K562 (cell line): ENCODE measurements at regions not wholly inside any gene's neighbourhood (a gene's known extent, or its start where the extent isn't known, plus 50 kb on each side); places are given as distances from the start of the nearest gene placed in this dataset.

Source experiments
- ATAC-seq: fragments of 200-7000 bp; cut with Tn5 transposase; 3 replicates; pipeline ENCODE4 v1.9.1; 2020; ENCODE audit warnings: moderate library complexity
- BruUV-seq: library from RNA; stranded (reverse); fragments of 400-500 nt; replicated peaks from 2 replicates; lab custom pipeline; 2021; lab: Mats Ljungman, UMichigan
- CTCF ChIA-PET: fragments of 300-600 bp; formaldehyde crosslinking; extraction: SDS; loops from one replicate; lab custom pipeline; 2021; ENCODE audit warnings: low intra/inter-chr PET ratio; lab: Yijun Ruan, JAX
- POLR2A ChIA-PET: fragments of 300-600, 350-650 bp; sonication (Branson Sonifier 250); formaldehyde crosslinking; extraction: SDS; loops from one replicate; lab custom pipeline; 2021; ENCODE audit warnings: antibody characterized with exemption, inconsistent platforms; lab: Yijun Ruan, JAX
- DNase-seq, 4 experiments: peaks; one replicate each; pipeline versions ENCODE4 v3.0.0 to v3.0.0-alpha.2; 2011 to 2018; ENCODE audit warnings: low spot score in 3 of 4, mixed read lengths in 3 of 4; ENCODE audit errors: extremely low read depth in 1 of 4
- FAIRE-seq: peaks from 2 replicates; lab custom pipeline; 2011; peaks lifted over from hg19 to GRCh38; lab: Jason Lieb, UNC
- H2AFZ ChIP-seq: 2 replicates; pipeline ENCODE4 v1.6.0; 2011; ENCODE audit warnings: low read depth, low read length, control low read depth, inconsistent platforms
- H3K27ac ChIP-seq: fragments of 200-600 bp; 3 replicates; pipeline ENCODE4 v1.8.0; 2011; ENCODE audit warnings: low read depth, mild to moderate bottlenecking, control low read depth, inconsistent platforms, low read length, moderate library complexity, mixed read lengths; ENCODE audit errors: extremely low read depth
- H3K27me3 ChIP-seq, 2 experiments: fragments of 300-600 bp in 1 of 2; 2 replicates in 1 of 2; 3 replicates in 1 of 2; pipeline versions ENCODE4 v1.6.0 to v1.8.0; 2011; ENCODE audit warnings: inconsistent platforms in 2 of 2, low read length in 2 of 2, mild to moderate bottlenecking in 1 of 2, mixed read lengths in 1 of 2, moderate library complexity in 1 of 2; ENCODE audit not compliant: control insufficient read depth in 2 of 2, insufficient read depth in 2 of 2
- H3K36me3 ChIP-seq: fragments of 300-600 bp; 3 replicates; pipeline ENCODE4 v1.8.0; 2011; ENCODE audit warnings: mild to moderate bottlenecking, low read length, inconsistent platforms; ENCODE audit not compliant: control insufficient read depth, insufficient read depth
- H3K4me1 ChIP-seq, 2 experiments: fragments of 200-600 bp in 1 of 2; replicated peaks in 1 of 2; 2 replicates in 1 of 2; 3 replicates in 1 of 2; pipeline versions ENCODE4 v1.5.1 to v1.8.0; 2011; ENCODE audit warnings: inconsistent platforms in 2 of 2, low read length in 2 of 2, mild to moderate bottlenecking in 1 of 2, mixed read lengths in 1 of 2, moderate library complexity in 1 of 2; ENCODE audit not compliant: control insufficient read depth in 2 of 2, insufficient read depth in 2 of 2
- H3K4me2 ChIP-seq: 2 replicates; pipeline ENCODE4 v1.6.1; 2011; ENCODE audit warnings: low read length, control low read depth, inconsistent platforms, mixed read lengths; ENCODE audit not compliant: insufficient read depth
- H3K4me3 ChIP-seq: fragments of 200-600 bp; sonication (generic), shearing (Covaris generic); 2 replicates; pipeline ENCODE4 v1.5.1; 2016; ENCODE audit warnings: control low read depth, inconsistent platforms
- H3K79me2 ChIP-seq: fragments of 200-600 bp; 3 replicates; pipeline ENCODE4 v1.8.0; 2011; ENCODE audit warnings: low read length, inconsistent platforms; ENCODE audit not compliant: control insufficient read depth, insufficient read depth
- H3K9ac ChIP-seq, 2 experiments: 2 replicates each; pipeline versions ENCODE4 v1.6.0 to v1.6.1; 2011; ENCODE audit warnings: low read depth in 2 of 2, low read length in 2 of 2, control low read depth in 1 of 2, inconsistent platforms in 1 of 2, mild to moderate bottlenecking in 1 of 2, mixed read lengths in 1 of 2; ENCODE audit not compliant: insufficient read depth in 1 of 2
- H3K9me1 ChIP-seq: one replicate; pipeline ENCODE4 v1.6.0; 2011; ENCODE audit warnings: inconsistent platforms, mild to moderate bottlenecking, low read length, moderate library complexity; ENCODE audit not compliant: control insufficient read depth, insufficient read depth
- H3K9me3 ChIP-seq: replicated peaks from 2 replicates; pipeline ENCODE4 v1.5.1; 2011; ENCODE audit warnings: low read depth, low read length, inconsistent platforms; ENCODE audit not compliant: control insufficient read depth, insufficient read depth
- H4K20me1 ChIP-seq: replicated peaks from 2 replicates; pipeline ENCODE4 v1.6.1; 2011; ENCODE audit warnings: low read length, inconsistent platforms, mixed read lengths; ENCODE audit not compliant: control insufficient read depth, insufficient read depth
- BRD9 ChIP-seq: fragments of 450-650 bp; IDR thresholded peaks from 2 replicates; pipeline ENCODE4 v1.6.1; 2018; ENCODE audit warnings: low read depth; ENCODE audit not compliant: partially characterized antibody
- GATAD2B ChIP-seq: fragments of 450-650 bp; IDR thresholded peaks from 2 replicates; pipeline ENCODE4 v1.6.1; 2017; ENCODE audit warnings: mild to moderate bottlenecking, borderline replicate concordance
- KLF1 ChIP-seq: fragments of 450-650 bp; IDR thresholded peaks from 2 replicates; pipeline ENCODE4 v1.6.1; 2016; ENCODE audit warnings: missing genetic modification characterization, missing compliant biosample characterization
- NR2C1 ChIP-seq, 2 experiments: fragments of 450-650 bp; IDR thresholded peaks; 2 replicates each; pipeline ENCODE4 v1.6.1; 2017; ENCODE audit warnings: mild to moderate bottlenecking in 2 of 2, antibody characterized with exemption in 1 of 2, inconsistent platforms in 1 of 2, missing compliant biosample characterization in 1 of 2, missing genetic modification characterization in 1 of 2
- TAF15 ChIP-seq: fragments of 200-400 bp; formaldehyde crosslinking; IDR thresholded peaks from 2 replicates; pipeline ENCODE4 v1.6.1; 2017; ENCODE audit warnings: mild to moderate bottlenecking, low read depth, low read length, moderate library complexity
- TAF7 ChIP-seq: fragments of 450-650 bp; IDR thresholded peaks from 2 replicates; pipeline ENCODE4 v1.6.1; 2016; ENCODE audit warnings: missing genetic modification characterization, missing compliant biosample characterization
- in situ Hi-C: fragments of 300-500 bp; cut with MboI; formaldehyde crosslinking; loops from 4 replicates; pipeline ENCODE4 v1.15.0; 2018; ENCODE audit warnings: inconsistent platforms, mixed read lengths
- intact Hi-C: fragments of 100-400 bp; cut with micrococcal nuclease; formaldehyde crosslinking; loops from 2 replicates; pipeline ENCODE4 v1.14.2; 2022
- TF ChIP-seq, protein P1 (sequence below): IDR thresholded peaks from 2 replicates; pipeline ENCODE4 v1.6.1; 2011; ENCODE audit not compliant: insufficient read length; ENCODE audit errors: extremely low read depth
- TF ChIP-seq, protein P2 (sequence below), 2 experiments: fragments of 450-650 bp; IDR thresholded peaks; 2 replicates each; pipeline ENCODE4 v1.6.1; 2016; ENCODE audit warnings: mild to moderate bottlenecking in 2 of 2, borderline replicate concordance in 1 of 2, low read depth in 1 of 2, moderate library complexity in 1 of 2

DNA sequence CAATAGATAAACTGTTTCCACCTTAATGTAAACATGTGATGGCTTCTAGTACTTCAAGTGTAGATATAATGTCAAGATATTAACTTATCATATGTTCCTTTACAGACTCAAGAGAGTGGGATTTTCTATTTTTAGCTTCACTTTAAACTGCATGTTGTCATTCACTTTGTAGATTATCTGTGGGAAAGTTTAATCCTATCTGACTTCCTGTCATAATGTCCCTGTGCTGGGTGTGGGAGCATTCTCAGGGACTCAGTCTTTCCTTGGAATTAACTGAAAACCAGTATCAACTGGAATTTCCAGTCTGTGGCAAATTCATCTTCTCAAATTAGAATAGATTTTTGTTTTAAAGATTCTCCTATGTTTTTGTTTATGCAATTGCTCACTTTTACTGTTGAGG lies 226.1 kb upstream of the FERMT1 start:
- Histone ChIP-seq H3K4me2 (no peak overlapping the region), H3K9me1 (no peaks in the 10 kb centered on the region), H3K36me3 (no peaks in the 10 kb centered on the region), H3K27me3 (no peaks in the 10 kb centered on the region), H3K79me2 (no peaks in the 10 kb centered on the region), H3K27ac (no peak overlapping the region), H2AFZ (no peak overlapping the region), H4K20me1 (no peaks in the 10 kb centered on the region), H3K4me1 (no peaks in the 10 kb centered on the region), H3K9ac (no peak overlapping the region), H3K4me3 (no peak overlapping the region), H3K9me3 (no peaks in the 10 kb centered on the region)
- ATAC-seq, result no peak
- no peak for FAIRE-seq
- POLR2A ChIA-PET, result no interaction called here
- DNase-seq, result no peak
- TF ChIP-seq BRD9, result no peak
- TF ChIP-seq TAF15, result no peak
- TF ChIP-seq, protein P1, sequence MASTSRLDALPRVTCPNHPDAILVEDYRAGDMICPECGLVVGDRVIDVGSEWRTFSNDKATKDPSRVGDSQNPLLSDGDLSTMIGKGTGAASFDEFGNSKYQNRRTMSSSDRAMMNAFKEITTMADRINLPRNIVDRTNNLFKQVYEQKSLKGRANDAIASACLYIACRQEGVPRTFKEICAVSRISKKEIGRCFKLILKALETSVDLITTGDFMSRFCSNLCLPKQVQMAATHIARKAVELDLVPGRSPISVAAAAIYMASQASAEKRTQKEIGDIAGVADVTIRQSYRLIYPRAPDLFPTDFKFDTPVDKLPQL, result no peak
- no peak for TF ChIP-seq GATAD2B
- TF ChIP-seq TAF7 (tag), result no peak
- CTCF ChIA-PET, result no interaction called here
- intact Hi-C loops (no loop called here), in situ Hi-C loops (no loop called here)
- BruUV-seq, result no TSS peak

DNA sequence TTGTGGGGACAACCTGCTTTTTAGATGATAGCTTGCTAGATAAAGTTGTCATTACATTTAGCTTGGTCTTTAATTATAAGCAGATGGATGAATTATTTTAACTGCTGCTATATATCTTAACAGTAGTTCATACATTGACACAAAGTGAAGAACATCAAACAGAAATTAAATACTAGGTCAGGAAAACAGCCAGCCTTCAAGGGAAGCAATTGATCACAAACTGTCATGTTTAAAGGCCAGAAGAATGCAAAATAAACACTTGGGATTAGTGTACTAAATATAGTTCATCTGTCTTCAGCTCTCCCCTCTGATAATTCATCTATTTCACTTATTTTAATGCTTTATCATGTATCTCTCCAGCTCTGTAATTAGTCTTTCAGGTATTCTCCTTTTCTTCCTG lies 225.1 kb upstream of the FERMT1 start:
- FAIRE-seq, result no peak
- Histone ChIP-seq H3K9ac (no peak overlapping the region), H2AFZ (no peak overlapping the region), H3K4me1 (no peaks in the 10 kb centered on the region), H3K79me2 (no peaks in the 10 kb centered on the region), H3K9me3 (no peaks in the 10 kb centered on the region), H4K20me1 (no peaks in the 10 kb centered on the region), H3K27ac (no peak overlapping the region), H3K4me2 (no peak overlapping the region), H3K27me3 (no peaks in the 10 kb centered on the region), H3K9me1 (no peaks in the 10 kb centered on the region), H3K4me3 (no peak overlapping the region), H3K36me3 (no peaks in the 10 kb centered on the region)
- ChIA-PET POLR2A (no interaction called here), CTCF (no interaction called here)
- no peak for DNase-seq
- no TSS peak for BruUV-seq
- in situ Hi-C loops, result no loop called here
- no peak for ATAC-seq
- intact Hi-C loops, result no loop called here
- TF ChIP-seq, protein P2, sequence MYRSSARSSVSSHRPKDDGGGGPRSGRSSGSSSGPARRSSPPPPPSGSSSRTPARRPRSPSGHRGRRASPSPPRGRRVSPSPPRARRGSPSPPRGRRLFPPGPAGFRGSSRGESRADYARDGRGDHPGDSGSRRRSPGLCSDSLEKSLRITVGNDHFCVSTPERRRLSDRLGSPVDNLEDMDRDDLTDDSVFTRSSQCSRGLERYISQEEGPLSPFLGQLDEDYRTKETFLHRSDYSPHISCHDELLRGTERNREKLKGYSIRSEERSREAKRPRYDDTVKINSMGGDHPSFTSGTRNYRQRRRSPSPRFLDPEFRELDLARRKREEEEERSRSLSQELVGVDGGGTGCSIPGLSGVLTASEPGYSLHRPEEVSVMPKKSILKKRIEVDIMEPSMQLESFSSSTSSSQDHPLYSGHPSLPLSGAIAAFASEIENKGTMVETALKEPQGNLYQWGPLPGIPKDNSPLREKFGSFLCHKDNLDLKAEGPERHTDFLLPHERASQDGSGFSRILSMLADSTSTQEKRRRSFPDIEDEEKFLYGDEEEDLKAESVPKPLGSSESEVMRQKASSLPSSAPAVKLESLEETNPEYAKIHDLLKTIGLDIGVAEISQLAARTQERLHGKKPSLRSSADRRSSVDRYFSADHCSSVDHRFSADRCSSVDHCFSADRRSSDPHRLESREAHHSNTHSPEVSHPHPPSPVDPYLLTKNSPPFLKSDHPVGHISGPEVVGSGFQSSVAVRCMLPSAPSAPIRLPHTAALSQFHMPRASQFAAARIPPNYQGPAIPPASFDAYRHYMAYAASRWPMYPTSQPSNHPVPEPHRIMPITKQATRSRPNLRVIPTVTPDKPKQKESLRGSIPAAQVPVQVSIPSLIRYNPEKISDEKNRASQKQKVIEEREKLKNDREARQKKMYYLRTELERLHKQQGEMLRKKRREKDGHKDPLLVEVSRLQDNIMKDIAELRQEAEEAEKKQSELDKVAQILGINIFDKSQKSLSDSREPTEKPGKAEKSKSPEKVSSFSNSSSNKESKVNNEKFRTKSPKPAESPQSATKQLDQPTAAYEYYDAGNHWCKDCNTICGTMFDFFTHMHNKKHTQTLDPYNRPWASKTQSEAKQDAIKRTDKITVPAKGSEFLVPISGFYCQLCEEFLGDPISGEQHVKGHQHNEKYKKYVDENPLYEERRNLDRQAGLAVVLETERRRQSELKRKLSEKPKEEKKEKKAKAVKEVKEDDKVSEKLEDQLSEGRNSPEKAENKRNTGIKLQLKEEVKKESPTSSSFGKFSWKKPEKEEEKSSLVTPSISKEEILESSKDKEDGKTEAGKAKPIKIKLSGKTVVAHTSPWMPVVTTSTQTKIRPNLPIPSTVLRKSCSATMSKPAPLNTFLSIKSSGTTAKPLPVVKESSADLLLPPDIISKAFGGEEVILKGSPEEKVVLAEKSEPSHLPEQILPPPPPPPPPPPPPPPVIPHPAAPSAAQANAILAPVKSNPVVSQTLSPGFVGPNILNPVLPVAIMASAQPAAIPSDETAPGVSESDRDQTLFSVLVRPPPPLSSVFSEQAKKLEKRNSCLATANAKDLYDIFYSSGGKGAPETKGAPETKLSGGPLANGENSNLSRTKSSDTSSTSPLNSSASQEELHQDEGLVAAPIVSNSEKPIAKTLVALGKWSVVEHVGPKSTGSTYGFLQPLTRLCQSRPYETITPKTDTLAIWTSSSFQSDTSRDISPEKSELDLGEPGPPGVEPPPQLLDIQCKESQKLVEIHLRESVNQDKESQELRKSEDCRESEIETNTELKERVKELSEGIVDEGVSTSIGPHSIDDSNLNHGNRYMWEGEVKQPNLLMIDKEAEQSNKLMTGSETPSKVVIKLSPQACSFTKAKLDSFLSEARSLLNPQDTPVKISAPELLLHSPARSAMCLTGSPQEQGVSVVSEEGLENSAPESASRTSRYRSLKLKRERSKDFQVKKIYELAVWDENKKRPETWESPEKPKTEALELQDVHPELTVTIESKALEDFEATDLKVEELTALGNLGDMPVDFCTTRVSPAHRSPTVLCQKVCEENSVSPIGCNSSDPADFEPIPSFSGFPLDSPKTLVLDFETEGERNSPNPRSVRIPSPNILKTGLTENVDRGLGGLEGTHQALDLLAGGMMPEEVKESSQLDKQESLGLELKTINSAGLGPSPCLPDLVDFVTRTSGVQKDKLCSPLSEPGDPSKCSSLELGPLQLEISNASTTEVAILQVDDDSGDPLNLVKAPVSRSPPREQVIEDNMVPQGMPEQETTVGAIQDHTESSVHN (IDR thresholded peaks at IDR 0.05; ENCODE audit: borderline replicate concordance in 1 of 2, low read depth in 1 of 2), result no peak
- TF ChIP-seq NR2C1 (IDR thresholded peaks at IDR 0.05) (no peak), NR2C1 (tag; IDR thresholded peaks at IDR 0.05) (no peak), KLF1 (tag) (no peak)
